ENCODE measurements at regions not wholly inside any gene's neighbourhood (a gene's known extent, or its start where the extent isn't known, plus 50 kb on each side); places are given as distances from the start of the nearest gene placed in this dataset.

DNA sequence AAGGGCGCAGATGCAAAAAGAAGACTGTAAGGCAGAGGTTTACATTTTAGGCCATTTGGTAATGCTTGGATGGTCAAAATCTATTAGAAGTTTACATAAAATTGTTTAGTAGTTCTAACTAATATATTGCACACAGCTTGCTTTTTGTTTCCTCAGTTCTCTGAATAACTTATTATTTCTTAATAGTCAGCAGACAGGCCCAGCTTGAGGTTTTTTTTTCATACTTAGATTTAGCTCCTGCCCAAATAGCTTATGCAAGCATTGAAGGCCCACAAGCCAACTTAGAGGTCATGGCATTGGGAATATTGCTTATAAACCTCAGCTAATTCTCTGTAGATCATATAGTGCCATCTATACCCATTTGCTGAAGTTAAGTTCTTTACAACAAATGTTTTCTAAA lies 172.5 kb downstream of the RAP2B start (continued):
- no peak for TF ChIP-seq STAT6 (CRISPR knock-in tag; conservative IDR thresholded peaks at IDR 0.05; ENCODE audit: low read depth)
- no peak for TF ChIP-seq IRF1 (CRISPR knock-in tag; IDR thresholded peaks at IDR 0.05)
- TF ChIP-seq NFATC4 (CRISPR knock-in tag; IDR thresholded peaks at IDR 0.05), result no peak

GRCh38 chr3:153337369-153337768 lies 175.3 kb downstream of the RAP2B start:
- peaks cover 35% of the 10 kb centered on the region for H3K9me3 Mint-ChIP-seq
- no peak overlapping the region for H3K4me3 Mint-ChIP-seq
- ChIA-PET POLR2A (no interaction called here), CTCF (no interaction called here)
- H3K4me1 Mint-ChIP-seq, result no peaks in the 10 kb centered on the region
- H3K27ac Mint-ChIP-seq, result no peak overlapping the region
- peaks cover 14% of the 10 kb centered on the region for H3K27me3 Mint-ChIP-seq (ENCODE audit: low read depth)
- ATAC-seq, result no peak
- H3K36me3 Mint-ChIP-seq, result peaks cover 19% of the 10 kb centered on the region
- no peak for TF ChIP-seq ZNF423 (CRISPR knock-in tag; IDR thresholded peaks at IDR 0.05)
- no peak for TF ChIP-seq GRHL2 (CRISPR knock-in tag; IDR thresholded peaks at IDR 0.05; ENCODE audit: insufficient replicate concordance, severe bottlenecking)
- no peak for TF ChIP-seq TP53 (CRISPR knock-in tag; IDR thresholded peaks at IDR 0.05)
- TF ChIP-seq NFYB (CRISPR knock-in tag; conservative IDR thresholded peaks at IDR 0.05; ENCODE audit: low read depth), result no peak
- TF ChIP-seq ZNF396 (CRISPR knock-in tag; IDR thresholded peaks at IDR 0.05; ENCODE audit: borderline replicate concordance), result no peak
- TF ChIP-seq SMAD4 (CRISPR knock-in tag; IDR thresholded peaks at IDR 0.05), result no peak
- no peak for TF ChIP-seq SMAD3 (CRISPR knock-in tag; IDR thresholded peaks at IDR 0.05; ENCODE audit: borderline replicate concordance)
- no peak for TF ChIP-seq NR3C1 (CRISPR knock-in tag; conservative IDR thresholded peaks at IDR 0.05; ENCODE audit: low read depth)
- no peak for TF ChIP-seq MYBL2 (CRISPR knock-in tag; IDR thresholded peaks at IDR 0.05)
- TF ChIP-seq ATF1 (CRISPR knock-in tag; IDR thresholded peaks at IDR 0.05), result no peak
- no peak for TF ChIP-seq EMX1 (CRISPR knock-in tag; IDR thresholded peaks at IDR 0.05)
- TF ChIP-seq USF1 (CRISPR knock-in tag; IDR thresholded peaks at IDR 0.05), result no peak
- no peak for TF ChIP-seq PRRX2 (CRISPR knock-in tag; IDR thresholded peaks at IDR 0.05)
- no peak for TF ChIP-seq ZNF138 (CRISPR knock-in tag; conservative IDR thresholded peaks at IDR 0.05)
- no peak for TF ChIP-seq ZNF263 (CRISPR knock-in tag; IDR thresholded peaks at IDR 0.05; ENCODE audit: low read depth)
- TF ChIP-seq OVOL2 (CRISPR knock-in tag; IDR thresholded peaks at IDR 0.05; ENCODE audit: borderline replicate concordance), result no peak
- no peak for DNase-seq (ENCODE audit: low spot score)

DNA sequence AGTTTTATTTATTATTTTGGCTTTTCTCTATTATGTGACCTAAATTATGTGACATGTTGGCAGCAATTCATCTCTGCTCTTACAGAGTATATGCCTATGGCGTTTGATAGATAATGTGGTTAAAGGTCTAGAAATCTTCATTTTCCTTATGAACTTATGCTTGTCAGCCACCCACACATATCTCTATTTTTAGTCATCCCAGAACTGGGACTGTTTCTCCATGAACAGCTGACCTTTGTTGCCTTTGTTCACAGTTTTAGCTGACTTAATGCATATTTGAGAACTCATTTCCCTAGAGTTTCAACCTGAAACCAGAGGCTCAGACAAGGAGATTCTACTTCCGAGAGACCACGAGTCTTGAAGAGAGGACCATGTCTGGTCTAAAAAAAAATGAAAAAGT lies 176.5 kb downstream of the RAP2B start:
- Mint-ChIP-seq H3K4me3 (no peak overlapping the region), H3K36me3 (peaks cover 20% of the 10 kb centered on the region), H3K27me3 (ENCODE audit: low read depth) (peaks cover 17% of the 10 kb centered on the region), H3K27ac (no peak overlapping the region), H3K4me1 (no peaks in the 10 kb centered on the region), H3K9me3 (peaks cover 37% of the 10 kb centered on the region)
- TF ChIP-seq, protein P1, sequence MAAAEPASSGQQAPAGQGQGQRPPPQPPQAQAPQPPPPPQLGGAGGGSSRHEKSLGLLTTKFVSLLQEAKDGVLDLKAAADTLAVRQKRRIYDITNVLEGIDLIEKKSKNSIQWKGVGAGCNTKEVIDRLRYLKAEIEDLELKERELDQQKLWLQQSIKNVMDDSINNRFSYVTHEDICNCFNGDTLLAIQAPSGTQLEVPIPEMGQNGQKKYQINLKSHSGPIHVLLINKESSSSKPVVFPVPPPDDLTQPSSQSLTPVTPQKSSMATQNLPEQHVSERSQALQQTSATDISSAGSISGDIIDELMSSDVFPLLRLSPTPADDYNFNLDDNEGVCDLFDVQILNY (CRISPR knock-in tag; IDR thresholded peaks at IDR 0.05), result no peak
- TF ChIP-seq ZBTB21 (CRISPR knock-in tag; IDR thresholded peaks at IDR 0.05; ENCODE audit: borderline replicate concordance), result no peak
- TF ChIP-seq ETV6 (CRISPR knock-in tag; IDR thresholded peaks at IDR 0.05), result no peak
- ATAC-seq (no peak), DNase-seq (ENCODE audit: low spot score) (no peak)
- POLR2A ChIA-PET, result no interaction called here
- CTCF ChIA-PET, result no interaction called here

Data from WTC11 (cell line).